SK-N-SH treated with all-trans-retinoic acid at 6 μM for 48 hours (cell line): ENCODE measurements at regions not wholly inside any gene's neighbourhood (a gene's known extent, or its start where the extent isn't known, plus 50 kb on each side); places are given as distances from the start of the nearest gene placed in this dataset.
A peak's percentile ranks its signal among the peaks of the same experiment; 100 is the strongest.

Source experiments
- ATAC-seq: fragments of 200-7000 bp; cut with Tn5 transposase; 3 replicates; pipeline ENCODE4 v1.9.1; 2020; ENCODE audit warnings: mild to moderate bottlenecking, moderate library complexity
- ARNTL ChIP-seq: fragments of 450-650 bp; formaldehyde crosslinking; IDR thresholded peaks from 2 replicates; pipeline ENCODE4 v1.5.0; 2020; ENCODE audit warnings: low read depth, mild to moderate bottlenecking, moderate library complexity, borderline replicate concordance
- BACH2 ChIP-seq: fragments of 250-450 bp; sonication (Bioruptor Pico); IDR thresholded peaks from 2 replicates; pipeline ENCODE4 v1.9.0; 2021; ENCODE audit warnings: mild to moderate bottlenecking, borderline replicate concordance
- CREB5 ChIP-seq: fragments of 250-450 bp; sonication (Bioruptor Pico); IDR thresholded peaks from 2 replicates; pipeline ENCODE4 v1.5.1; 2020; ENCODE audit warnings: low read depth, mild to moderate bottlenecking, moderate library complexity
- CSDC2 ChIP-seq: fragments of 250-450 bp; sonication (Bioruptor Pico); IDR thresholded peaks from 2 replicates; pipeline ENCODE4 v1.5.0; 2020; ENCODE audit warnings: mild to moderate bottlenecking, moderate library complexity
- ESRRG ChIP-seq: fragments of 250-450 bp; sonication (Bioruptor Pico); IDR thresholded peaks from 2 replicates; pipeline ENCODE4 v1.6.1; 2021; ENCODE audit warnings: mild to moderate bottlenecking
- ISL1 ChIP-seq: fragments of 250-450 bp; sonication (Bioruptor Pico); IDR thresholded peaks from 2 replicates; pipeline ENCODE4 v2.1.2; 2022; ENCODE audit warnings: mild to moderate bottlenecking, moderate library complexity
- PATZ1 ChIP-seq: fragments of 250-450 bp; sonication (Bioruptor Pico); IDR thresholded peaks from 2 replicates; pipeline ENCODE4 v1.8.0; 2020; ENCODE audit warnings: mild to moderate bottlenecking, moderate library complexity, borderline replicate concordance
- POU6F1 ChIP-seq: fragments of 250-450 bp; sonication (Bioruptor Pico); IDR thresholded peaks from 2 replicates; pipeline ENCODE4 v1.8.0; 2021; ENCODE audit warnings: low read depth, mild to moderate bottlenecking, moderate library complexity, borderline replicate concordance
- RARB ChIP-seq: fragments of 250-450 bp; sonication (Bioruptor Pico); IDR thresholded peaks from 2 replicates; pipeline ENCODE4 v1.8.0; 2021; ENCODE audit warnings: mild to moderate bottlenecking, moderate library complexity
- SNAI2 ChIP-seq: fragments of 250-450 bp; sonication (Bioruptor Pico); IDR thresholded peaks from 2 replicates; pipeline ENCODE4 v1.5.0; 2020; ENCODE audit warnings: mild to moderate bottlenecking, moderate library complexity
- TCF4 ChIP-seq: fragments of 250-450 bp; sonication (Bioruptor Pico); IDR thresholded peaks from 2 replicates; pipeline ENCODE4 v1.8.0; 2021; ENCODE audit warnings: mild to moderate bottlenecking, moderate library complexity, borderline replicate concordance
- TOX ChIP-seq: fragments of 250-450 bp; sonication (Bioruptor Pico); IDR thresholded peaks from 2 replicates; pipeline ENCODE4 v1.8.0; 2021; ENCODE audit warnings: mild to moderate bottlenecking, moderate library complexity, borderline replicate concordance
- TSHZ2 ChIP-seq: fragments of 250-450 bp; sonication (Bioruptor Pico); IDR thresholded peaks from 2 replicates; pipeline ENCODE4 v1.5.0; 2020; ENCODE audit warnings: mild to moderate bottlenecking, moderate library complexity
- ZC3H10 ChIP-seq: fragments of 250-450 bp; sonication (Bioruptor Pico); IDR thresholded peaks from 2 replicates; pipeline ENCODE4 v1.5.1; 2021; ENCODE audit warnings: mild to moderate bottlenecking, moderate library complexity
- ZNF565 ChIP-seq: fragments of 450-650 bp; formaldehyde crosslinking; conservative IDR thresholded peaks from 2 replicates; pipeline ENCODE4 v1.5.0; 2020; ENCODE audit warnings: low read depth, mild to moderate bottlenecking, moderate library complexity
- ZNF8 ChIP-seq: fragments of 450-650 bp; formaldehyde crosslinking; IDR thresholded peaks from 2 replicates; pipeline ENCODE4 v1.5.0; 2020; ENCODE audit warnings: mild to moderate bottlenecking, moderate library complexity

- ATAC-seq: peak; percentile 67; the same call in 2 of the 3 replicates
- TF ChIP-seq BACH2 (CRISPR knock-in tag): no peak
- no peak for TF ChIP-seq CREB5 (CRISPR knock-in tag)
- TF ChIP-seq PATZ1 (CRISPR knock-in tag): no peak
- no peak for TF ChIP-seq CSDC2 (CRISPR knock-in tag)
- TF ChIP-seq POU6F1 (CRISPR knock-in tag): no peak
- TF ChIP-seq ARNTL (CRISPR knock-in tag): no peak
These were observed 753.9 kb downstream of the OLFM4 start for GRCh38 chr13:53782488-53782961.

DNA sequence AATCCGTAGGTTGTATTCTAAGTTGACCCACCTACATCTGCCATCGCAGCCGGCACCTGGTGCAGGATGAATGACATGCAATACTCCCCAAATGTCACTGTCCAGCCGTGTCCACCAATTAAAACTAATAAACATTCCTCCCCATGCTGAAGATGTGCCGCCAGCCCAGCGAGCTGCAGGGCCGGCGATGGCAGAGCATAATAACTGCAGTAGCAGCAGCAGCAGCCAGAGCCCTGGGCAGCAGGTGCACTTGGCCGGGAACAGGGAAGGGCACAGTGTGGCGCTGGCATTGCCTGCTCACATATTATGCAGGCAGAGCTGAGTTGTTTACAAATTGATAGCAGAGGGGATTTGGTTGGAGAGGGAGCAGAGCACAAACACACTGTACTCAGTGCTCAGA, 754.9 kb downstream of the OLFM4 start:
- no peak for TF ChIP-seq TCF4 (CRISPR knock-in tag)
- no peak for TF ChIP-seq CREB5 (CRISPR knock-in tag)
- no peak for TF ChIP-seq TOX (CRISPR knock-in tag)
- TF ChIP-seq ZNF8: no peak
- no peak for TF ChIP-seq ISL1
- TF ChIP-seq, all 23 proteins: peak for 0
- no peak for ATAC-seq

GRCh38 chr13:53788286-53788685, 759.7 kb downstream of the OLFM4 start:
- TF ChIP-seq ZNF8: no peak
- no peak for TF ChIP-seq TSHZ2 (CRISPR knock-in tag)
- TF ChIP-seq TOX (CRISPR knock-in tag): no peak
- TF ChIP-seq ZC3H10 (CRISPR knock-in tag): no peak
- TF ChIP-seq RARB: no peak
- TF ChIP-seq SNAI2 (CRISPR knock-in tag): no peak
- TF ChIP-seq, all 23 proteins: peak for 0
- no peak for ATAC-seq

DNA sequence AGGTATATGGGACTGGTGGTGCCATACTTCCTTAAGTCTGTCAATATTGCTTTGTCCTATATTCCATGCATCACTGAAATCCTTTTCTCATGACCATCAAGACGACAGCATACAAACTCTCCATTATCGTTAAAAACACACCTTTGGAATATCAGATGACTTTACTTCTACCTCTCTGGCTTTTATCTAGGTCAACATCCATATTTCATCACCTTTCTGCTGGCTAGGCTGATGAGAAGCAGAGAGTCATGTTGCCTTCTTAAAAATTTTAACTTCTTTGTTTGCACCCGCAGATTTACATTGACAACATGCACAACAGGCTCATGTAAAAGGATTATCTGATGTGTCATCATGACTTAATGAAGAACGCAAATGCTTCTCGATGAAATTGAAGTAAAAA, 771.4 kb downstream of the OLFM4 start:
- TF ChIP-seq ESRRG (CRISPR knock-in tag): no peak
- no peak for TF ChIP-seq ISL1
- no peak for TF ChIP-seq POU6F1 (CRISPR knock-in tag)
- no peak for TF ChIP-seq ZNF565
- no peak for TF ChIP-seq SNAI2 (CRISPR knock-in tag)

More for the DNA sequence above, 771.4 kb downstream of the OLFM4 start:
- ATAC-seq: no peak
